Ishikawa (cell line): ENCODE measurements at regions not wholly inside any gene's neighbourhood (a gene's known extent, or its start where the extent isn't known, plus 50 kb on each side); places are given as distances from the start of the nearest gene placed in this dataset.

Experiments
- CREB1 ChIP-seq: IDR thresholded peaks from 2 replicates; pipeline ENCODE4 v1.6.1; 2012; ENCODE audit warnings: low read depth
- EGR1 ChIP-seq: IDR thresholded peaks from 2 replicates; pipeline ENCODE4 v1.6.1; 2012
- EP300 ChIP-seq: IDR thresholded peaks from 2 replicates; pipeline ENCODE4 v1.6.1; 2012; ENCODE audit warnings: borderline replicate concordance
- FOXM1 ChIP-seq: IDR thresholded peaks from 2 replicates; pipeline ENCODE4 v1.6.1; 2012; ENCODE audit warnings: low read depth, borderline replicate concordance
- RAD21 ChIP-seq: IDR thresholded peaks from 2 replicates; pipeline ENCODE4 v1.6.1; 2012; ENCODE audit warnings: low read depth
- TAF1 ChIP-seq: IDR thresholded peaks from 2 replicates; pipeline ENCODE4 v1.6.1; 2012; ENCODE audit warnings: low read depth, mild to moderate bottlenecking
- TEAD4 ChIP-seq: IDR thresholded peaks from 2 replicates; pipeline ENCODE4 v1.6.1; 2012
- YY1 ChIP-seq: IDR thresholded peaks from 2 replicates; pipeline ENCODE4 v1.6.1; 2012; ENCODE audit warnings: low read depth
- ZBTB7A ChIP-seq: IDR thresholded peaks from 2 replicates; pipeline ENCODE4 v1.6.1; 2012; ENCODE audit warnings: low read depth
- TF ChIP-seq, protein P1 (sequence below): IDR thresholded peaks from 2 replicates; pipeline ENCODE4 v1.6.1; 2012
- TF ChIP-seq, protein P2 (sequence below): IDR thresholded peaks from 2 replicates; pipeline ENCODE4 v1.6.1; 2012; ENCODE audit warnings: low read depth, mild to moderate bottlenecking

DNA sequence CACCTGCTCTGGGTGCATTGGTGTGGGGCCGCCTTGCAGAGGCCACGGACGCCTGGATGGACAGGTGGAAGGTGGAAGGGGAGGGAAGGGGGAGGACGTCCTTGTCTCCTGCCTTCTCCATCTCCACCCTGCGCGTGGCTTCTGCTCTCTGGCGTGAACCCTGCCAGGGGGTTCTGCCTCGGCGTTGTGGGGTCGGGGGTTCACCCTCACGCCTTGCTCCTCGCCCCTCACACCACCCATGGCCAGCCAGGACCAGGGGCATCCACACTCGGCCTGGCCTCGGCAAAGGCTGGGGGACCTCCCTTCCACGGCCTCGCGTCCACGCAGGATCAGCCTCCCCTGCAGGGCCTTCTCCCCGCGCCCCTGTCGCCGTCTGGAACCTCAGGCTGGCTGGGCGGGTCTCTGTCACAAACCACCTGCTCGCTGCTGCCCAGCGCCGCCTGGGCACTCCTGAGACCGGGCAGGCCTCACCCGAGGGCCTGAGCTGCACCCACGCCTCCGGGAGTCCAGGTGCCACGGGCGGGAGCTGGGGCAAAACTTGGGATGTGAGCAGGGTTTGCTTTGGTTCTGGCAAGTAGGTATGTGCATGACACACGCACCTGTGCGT lies 655.9 kb downstream of the GALR1 start:
- no peak for TF ChIP-seq TEAD4
- no peak for TF ChIP-seq YY1
- TF ChIP-seq EGR1, result no peak
- no peak for TF ChIP-seq RAD21
- TF ChIP-seq, protein P1, sequence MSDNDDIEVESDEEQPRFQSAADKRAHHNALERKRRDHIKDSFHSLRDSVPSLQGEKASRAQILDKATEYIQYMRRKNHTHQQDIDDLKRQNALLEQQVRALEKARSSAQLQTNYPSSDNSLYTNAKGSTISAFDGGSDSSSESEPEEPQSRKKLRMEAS, result no peak
- no peak for TF ChIP-seq EP300
- TF ChIP-seq, protein P2, sequence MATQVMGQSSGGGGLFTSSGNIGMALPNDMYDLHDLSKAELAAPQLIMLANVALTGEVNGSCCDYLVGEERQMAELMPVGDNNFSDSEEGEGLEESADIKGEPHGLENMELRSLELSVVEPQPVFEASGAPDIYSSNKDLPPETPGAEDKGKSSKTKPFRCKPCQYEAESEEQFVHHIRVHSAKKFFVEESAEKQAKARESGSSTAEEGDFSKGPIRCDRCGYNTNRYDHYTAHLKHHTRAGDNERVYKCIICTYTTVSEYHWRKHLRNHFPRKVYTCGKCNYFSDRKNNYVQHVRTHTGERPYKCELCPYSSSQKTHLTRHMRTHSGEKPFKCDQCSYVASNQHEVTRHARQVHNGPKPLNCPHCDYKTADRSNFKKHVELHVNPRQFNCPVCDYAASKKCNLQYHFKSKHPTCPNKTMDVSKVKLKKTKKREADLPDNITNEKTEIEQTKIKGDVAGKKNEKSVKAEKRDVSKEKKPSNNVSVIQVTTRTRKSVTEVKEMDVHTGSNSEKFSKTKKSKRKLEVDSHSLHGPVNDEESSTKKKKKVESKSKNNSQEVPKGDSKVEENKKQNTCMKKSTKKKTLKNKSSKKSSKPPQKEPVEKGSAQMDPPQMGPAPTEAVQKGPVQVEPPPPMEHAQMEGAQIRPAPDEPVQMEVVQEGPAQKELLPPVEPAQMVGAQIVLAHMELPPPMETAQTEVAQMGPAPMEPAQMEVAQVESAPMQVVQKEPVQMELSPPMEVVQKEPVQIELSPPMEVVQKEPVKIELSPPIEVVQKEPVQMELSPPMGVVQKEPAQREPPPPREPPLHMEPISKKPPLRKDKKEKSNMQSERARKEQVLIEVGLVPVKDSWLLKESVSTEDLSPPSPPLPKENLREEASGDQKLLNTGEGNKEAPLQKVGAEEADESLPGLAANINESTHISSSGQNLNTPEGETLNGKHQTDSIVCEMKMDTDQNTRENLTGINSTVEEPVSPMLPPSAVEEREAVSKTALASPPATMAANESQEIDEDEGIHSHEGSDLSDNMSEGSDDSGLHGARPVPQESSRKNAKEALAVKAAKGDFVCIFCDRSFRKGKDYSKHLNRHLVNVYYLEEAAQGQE, result no peak
- TF ChIP-seq FOXM1, result no peak
- no peak for TF ChIP-seq TAF1
- no peak for TF ChIP-seq CREB1
- no peak for TF ChIP-seq ZBTB7A
